ENCODE measurements at regions not wholly inside any gene's neighbourhood (a gene's known extent, or its start where the extent isn't known, plus 50 kb on each side); places are given as distances from the start of the nearest gene placed in this dataset.

DNA sequence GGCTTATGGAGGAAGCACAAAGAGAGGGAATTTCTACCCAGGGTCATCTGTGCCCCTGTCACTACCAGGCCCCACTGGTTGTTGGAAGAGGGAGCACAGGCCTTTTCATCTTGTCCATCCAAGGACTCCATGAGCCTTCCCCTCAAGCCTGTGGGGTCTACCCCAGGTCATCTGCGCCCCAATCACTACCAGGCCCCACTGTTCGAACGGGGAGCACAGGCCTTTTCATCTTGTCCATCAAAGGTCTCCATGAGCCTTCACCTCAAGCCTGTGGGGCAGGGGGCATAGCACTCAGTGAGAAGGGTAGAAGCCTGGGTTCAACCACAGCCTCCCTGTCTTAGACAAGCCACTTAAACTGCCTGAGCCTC is 101.5 kb upstream of the CDH5 start:
- TF ChIP-seq, protein P1, sequence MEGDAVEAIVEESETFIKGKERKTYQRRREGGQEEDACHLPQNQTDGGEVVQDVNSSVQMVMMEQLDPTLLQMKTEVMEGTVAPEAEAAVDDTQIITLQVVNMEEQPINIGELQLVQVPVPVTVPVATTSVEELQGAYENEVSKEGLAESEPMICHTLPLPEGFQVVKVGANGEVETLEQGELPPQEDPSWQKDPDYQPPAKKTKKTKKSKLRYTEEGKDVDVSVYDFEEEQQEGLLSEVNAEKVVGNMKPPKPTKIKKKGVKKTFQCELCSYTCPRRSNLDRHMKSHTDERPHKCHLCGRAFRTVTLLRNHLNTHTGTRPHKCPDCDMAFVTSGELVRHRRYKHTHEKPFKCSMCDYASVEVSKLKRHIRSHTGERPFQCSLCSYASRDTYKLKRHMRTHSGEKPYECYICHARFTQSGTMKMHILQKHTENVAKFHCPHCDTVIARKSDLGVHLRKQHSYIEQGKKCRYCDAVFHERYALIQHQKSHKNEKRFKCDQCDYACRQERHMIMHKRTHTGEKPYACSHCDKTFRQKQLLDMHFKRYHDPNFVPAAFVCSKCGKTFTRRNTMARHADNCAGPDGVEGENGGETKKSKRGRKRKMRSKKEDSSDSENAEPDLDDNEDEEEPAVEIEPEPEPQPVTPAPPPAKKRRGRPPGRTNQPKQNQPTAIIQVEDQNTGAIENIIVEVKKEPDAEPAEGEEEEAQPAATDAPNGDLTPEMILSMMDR (conservative IDR thresholded peaks at IDR 0.05 in 1 of 2, IDR thresholded peaks at IDR 0.05 in 1 of 2; ENCODE audit: low read depth in 1 of 2, low read length in 2 of 2): no peak
- TF ChIP-seq EZH2 (IDR thresholded peaks at IDR 0.05; ENCODE audit: low read length, missing control alignments): no peak
